LNCaP clone FGC (cell line): ENCODE measurements at regions not wholly inside any gene's neighbourhood (a gene's known extent, or its start where the extent isn't known, plus 50 kb on each side); places are given as distances from the start of the nearest gene placed in this dataset.

Experiments used
- DNase-seq: peaks from one replicate; pipeline ENCODE4 v3.0.0-alpha.2; 2011; ENCODE audit warnings: low read depth
- H3K4me3 ChIP-seq: 2 replicates; pipeline ENCODE4 v1.5.1; 2011; ENCODE audit warnings: mild to moderate bottlenecking, low read depth, low read length, control low read depth
- CTCF ChIP-seq: IDR thresholded peaks from 2 replicates; pipeline ENCODE4 v1.5.1; 2012; ENCODE audit warnings: mild to moderate bottlenecking; ENCODE audit not compliant: control insufficient read depth, insufficient read depth; ENCODE audit errors: extremely low read depth

- H3K4me3 ChIP-seq: no peak overlapping the region
- TF ChIP-seq CTCF: no peak
- DNase-seq: no peak
These were observed 72.0 kb upstream of the IL12B start for GRCh38 chr5:159402311-159402710.

GRCh38 chr5:159402856-159403255 is 72.6 kb upstream of the IL12B start:
- no peak overlapping the region for H3K4me3 ChIP-seq
- no peak for TF ChIP-seq CTCF
- DNase-seq: no peak

GRCh38 chr5:159403906-159404681 is 73.8 kb upstream of the IL12B start:
- DNase-seq: peak; percentile 90
- no peak for TF ChIP-seq CTCF
- H3K4me3 ChIP-seq: no peak overlapping the region

- TF ChIP-seq CTCF: no peak
- H3K4me3 ChIP-seq: no peak overlapping the region
- DNase-seq: no peak
These were observed 75.3 kb upstream of the IL12B start for GRCh38 chr5:159405611-159406031.

- TF ChIP-seq CTCF: no peak
- no peak for DNase-seq
These were observed 76.3 kb upstream of the IL12B start for GRCh38 chr5:159406571-159406970.

GRCh38 chr5:159409801-159410200 is 79.5 kb upstream of the IL12B start:
- DNase-seq: no peak
- H3K4me3 ChIP-seq: no peak overlapping the region
- TF ChIP-seq CTCF: no peak

More at GRCh38 chr5:159406571-159406970, 76.3 kb upstream of the IL12B start:
- H3K4me3 ChIP-seq: no peak overlapping the region

GRCh38 chr5:159410480-159410879 is 80.2 kb upstream of the IL12B start:
- DNase-seq: no peak
- no peak for TF ChIP-seq CTCF
- H3K4me3 ChIP-seq: no peak overlapping the region
